ENCODE measurements at regions not wholly inside any gene's neighbourhood (a gene's known extent, or its start where the extent isn't known, plus 50 kb on each side); places are given as distances from the start of the nearest gene placed in this dataset.

DNA sequence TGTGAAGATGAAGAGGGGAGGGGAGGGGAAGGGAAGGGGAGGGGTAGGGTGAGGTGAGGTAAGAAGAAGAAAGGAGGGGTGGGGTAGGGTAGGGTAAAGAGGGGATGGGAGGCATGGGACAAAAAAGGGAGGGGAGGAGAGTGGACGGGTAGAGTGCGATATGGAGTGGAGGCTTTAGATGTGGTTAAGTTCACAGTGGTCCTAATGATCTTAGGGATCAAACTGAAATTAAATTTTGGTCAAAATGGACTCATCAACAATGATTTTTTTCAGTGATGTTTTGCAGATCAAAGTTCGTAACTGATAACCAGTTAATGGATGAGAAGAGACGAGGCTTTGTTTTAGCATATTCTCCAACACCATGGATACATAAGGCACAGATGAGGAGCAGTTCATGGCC lies 513.9 kb upstream of the ACVR2A start:
- no peaks in the 10 kb centered on the region for H3K36me3 ChIP-seq
- no peaks in the 10 kb centered on the region for H3K4me1 ChIP-seq (ENCODE audit: control insufficient read depth in 1 of 2, insufficient read depth in 1 of 2, low read depth in 1 of 2, low read length in 1 of 2)
- no peak overlapping the region for H3K27ac ChIP-seq
- no peak overlapping the region for H3K4me3 ChIP-seq (ENCODE audit: low read depth in 1 of 2, low read length in 1 of 2)
- no peaks in the 10 kb centered on the region for H3K9me3 ChIP-seq
- H3K27me3 ChIP-seq: no peaks in the 10 kb centered on the region
- TF ChIP-seq, protein P1, sequence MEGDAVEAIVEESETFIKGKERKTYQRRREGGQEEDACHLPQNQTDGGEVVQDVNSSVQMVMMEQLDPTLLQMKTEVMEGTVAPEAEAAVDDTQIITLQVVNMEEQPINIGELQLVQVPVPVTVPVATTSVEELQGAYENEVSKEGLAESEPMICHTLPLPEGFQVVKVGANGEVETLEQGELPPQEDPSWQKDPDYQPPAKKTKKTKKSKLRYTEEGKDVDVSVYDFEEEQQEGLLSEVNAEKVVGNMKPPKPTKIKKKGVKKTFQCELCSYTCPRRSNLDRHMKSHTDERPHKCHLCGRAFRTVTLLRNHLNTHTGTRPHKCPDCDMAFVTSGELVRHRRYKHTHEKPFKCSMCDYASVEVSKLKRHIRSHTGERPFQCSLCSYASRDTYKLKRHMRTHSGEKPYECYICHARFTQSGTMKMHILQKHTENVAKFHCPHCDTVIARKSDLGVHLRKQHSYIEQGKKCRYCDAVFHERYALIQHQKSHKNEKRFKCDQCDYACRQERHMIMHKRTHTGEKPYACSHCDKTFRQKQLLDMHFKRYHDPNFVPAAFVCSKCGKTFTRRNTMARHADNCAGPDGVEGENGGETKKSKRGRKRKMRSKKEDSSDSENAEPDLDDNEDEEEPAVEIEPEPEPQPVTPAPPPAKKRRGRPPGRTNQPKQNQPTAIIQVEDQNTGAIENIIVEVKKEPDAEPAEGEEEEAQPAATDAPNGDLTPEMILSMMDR (IDR thresholded peaks at IDR 0.05): no peak

DNA sequence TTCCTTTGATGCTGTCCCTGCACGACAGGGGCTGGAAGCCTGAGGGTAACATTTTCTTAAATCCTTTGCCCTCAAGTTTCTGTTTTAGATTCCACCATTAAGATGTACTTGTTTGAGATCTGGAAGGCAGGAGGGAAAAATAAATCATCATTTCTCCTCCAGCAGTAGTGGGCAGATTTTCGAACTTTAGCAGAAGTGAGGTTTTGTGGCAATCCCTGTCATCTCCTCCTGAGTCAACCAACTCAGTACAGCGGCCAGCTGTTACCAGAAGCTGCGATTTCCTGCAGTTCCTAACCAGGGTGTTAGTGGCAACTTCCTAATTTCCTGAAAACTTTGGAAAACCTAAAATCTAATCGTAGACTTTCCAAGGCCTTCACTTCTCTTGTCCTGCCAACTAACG lies 517.2 kb upstream of the ACVR2A start:
- H3K27ac ChIP-seq: no peak overlapping the region
- no peaks in the 10 kb centered on the region for H3K36me3 ChIP-seq
- no peaks in the 10 kb centered on the region for H3K27me3 ChIP-seq
- H3K9me3 ChIP-seq: no peaks in the 10 kb centered on the region
- no peak overlapping the region for H3K4me3 ChIP-seq (ENCODE audit: low read depth in 1 of 2, low read length in 1 of 2)
- no peaks in the 10 kb centered on the region for H3K4me1 ChIP-seq (ENCODE audit: control insufficient read depth in 1 of 2, insufficient read depth in 1 of 2, low read depth in 1 of 2, low read length in 1 of 2)
- TF ChIP-seq, protein P1 (IDR thresholded peaks at IDR 0.05): no peak

DNA sequence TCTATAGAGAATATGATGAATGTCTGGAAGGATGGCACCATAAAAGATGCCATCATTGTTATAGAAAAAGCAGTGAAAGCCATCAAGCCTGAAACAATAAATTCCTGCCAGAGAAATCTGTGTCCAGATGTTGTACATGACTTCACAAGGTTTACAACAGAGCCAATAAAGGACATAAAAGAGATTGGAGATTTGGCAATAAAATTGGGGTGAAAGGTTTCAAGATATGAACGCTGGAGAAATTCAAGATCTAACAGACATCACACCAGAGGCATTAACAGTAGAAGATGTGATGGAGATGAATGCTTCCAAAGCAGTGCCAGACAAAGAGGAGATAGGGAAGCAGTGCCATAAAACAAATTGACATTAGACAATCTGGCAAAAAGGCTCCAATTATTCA lies 518.8 kb upstream of the ACVR2A start:
- TF ChIP-seq, protein P1 (IDR thresholded peaks at IDR 0.05): no peak
- Histone ChIP-seq H3K36me3 (no peaks in the 10 kb centered on the region), H3K9me3 (no peaks in the 10 kb centered on the region), H3K4me3 (ENCODE audit: low read depth in 1 of 2, low read length in 1 of 2) (no peak overlapping the region), H3K27me3 (no peaks in the 10 kb centered on the region), H3K4me1 (ENCODE audit: control insufficient read depth in 1 of 2, insufficient read depth in 1 of 2, low read depth in 1 of 2, low read length in 1 of 2) (no peaks in the 10 kb centered on the region), H3K27ac (no peak overlapping the region)

DNA sequence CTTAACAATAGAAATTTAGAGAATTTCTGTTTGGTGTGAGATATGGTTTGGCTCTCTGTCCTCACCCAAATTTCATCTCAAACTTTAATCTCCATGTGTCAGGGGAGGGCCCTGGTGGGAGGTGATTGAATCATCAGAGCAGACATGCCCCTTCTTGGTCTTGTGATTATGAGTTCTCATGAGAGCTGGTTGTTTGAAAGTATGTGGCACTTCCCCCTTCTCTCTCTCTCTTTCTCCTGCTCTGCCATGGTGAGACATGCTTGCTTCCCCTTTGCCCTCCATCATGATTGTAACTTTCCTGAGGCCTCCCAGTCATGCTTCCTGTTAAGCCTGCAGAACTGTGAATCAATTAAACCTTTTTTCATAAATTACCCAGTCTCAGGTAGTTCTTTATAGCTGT lies 524.7 kb upstream of the ACVR2A start:
- Histone ChIP-seq H3K36me3 (no peaks in the 10 kb centered on the region), H3K27me3 (no peaks in the 10 kb centered on the region), H3K4me3 (ENCODE audit: low read depth in 1 of 2, low read length in 1 of 2) (no peak overlapping the region), H3K4me1 (ENCODE audit: control insufficient read depth in 1 of 2, insufficient read depth in 1 of 2, low read depth in 1 of 2, low read length in 1 of 2) (no peaks in the 10 kb centered on the region), H3K27ac (no peak overlapping the region), H3K9me3 (no peaks in the 10 kb centered on the region)
- TF ChIP-seq, protein P1 (IDR thresholded peaks at IDR 0.05): no peak

DNA sequence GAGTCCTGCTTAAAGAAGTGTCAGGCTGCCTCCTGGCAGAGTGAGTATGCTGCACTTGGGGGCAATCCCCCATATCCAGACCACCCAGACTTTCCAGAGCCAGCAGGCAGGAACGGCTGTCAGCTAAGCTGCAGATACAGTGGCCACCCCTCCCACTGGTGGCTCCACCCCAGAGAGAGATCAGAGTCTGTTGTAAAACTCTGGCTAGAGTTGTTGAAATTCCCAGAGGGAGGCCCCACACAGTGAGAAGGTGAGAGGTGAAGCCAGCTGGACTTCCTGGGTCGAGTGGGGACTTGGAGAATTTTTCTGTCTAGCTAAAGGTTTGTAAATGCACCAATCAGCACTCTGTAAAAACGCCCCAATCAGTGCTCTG lies 533.8 kb upstream of the ACVR2A start:
- Histone ChIP-seq H3K4me3 (ENCODE audit: low read depth in 1 of 2, low read length in 1 of 2) (no peak overlapping the region), H3K27me3 (no peaks in the 10 kb centered on the region), H3K9me3 (no peaks in the 10 kb centered on the region), H3K36me3 (no peaks in the 10 kb centered on the region), H3K4me1 (ENCODE audit: control insufficient read depth in 1 of 2, insufficient read depth in 1 of 2, low read depth in 1 of 2, low read length in 1 of 2) (no peaks in the 10 kb centered on the region), H3K27ac (no peak overlapping the region)
- TF ChIP-seq, protein P1 (IDR thresholded peaks at IDR 0.05): no peak

Data from neutrophil (primary cell).